ENCODE measurements at regions not wholly inside any gene's neighbourhood (a gene's known extent, or its start where the extent isn't known, plus 50 kb on each side); places are given as distances from the start of the nearest gene placed in this dataset.
A peak's percentile ranks its signal among the peaks of the same experiment; 100 is the strongest.

DNA sequence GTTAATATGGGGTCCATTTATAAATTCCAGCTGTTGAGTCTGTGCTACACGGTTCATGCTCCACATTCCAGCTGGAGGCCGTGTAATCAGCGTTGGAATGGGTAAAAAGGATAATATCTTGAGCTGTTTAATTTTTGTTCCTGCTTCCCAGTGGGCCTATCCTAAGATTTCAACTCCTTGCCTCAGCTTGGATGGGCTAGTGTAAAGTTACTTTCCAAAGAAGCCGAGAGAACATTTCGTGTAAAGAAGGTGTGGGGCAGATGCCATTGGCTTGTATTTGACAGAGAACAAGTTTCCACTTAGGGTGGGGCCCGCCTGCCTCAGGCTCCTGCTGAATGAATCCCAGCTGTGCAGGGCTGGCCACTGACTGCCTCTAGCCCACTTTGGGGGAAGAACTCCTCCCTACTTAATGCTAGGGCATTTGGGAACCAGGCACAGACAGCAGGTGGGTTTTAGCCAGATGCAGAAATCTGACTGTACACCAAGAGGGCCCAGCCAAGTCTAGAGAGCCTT is 125.9 kb upstream of the LYZL2 start:
- peak overlapping the region in 1 of 4 donors; percentile 31 for H3K27ac ChIP-seq
- H3K36me3 ChIP-seq: no peaks in the 10 kb centered on the region
- H3K4me1 ChIP-seq: no peaks in the 10 kb centered on the region
- no peaks in the 10 kb centered on the region for H3K27me3 ChIP-seq
- DNase-seq: no peak
- H3K9me3 ChIP-seq: no peaks in the 10 kb centered on the region
- TF ChIP-seq, protein P1, sequence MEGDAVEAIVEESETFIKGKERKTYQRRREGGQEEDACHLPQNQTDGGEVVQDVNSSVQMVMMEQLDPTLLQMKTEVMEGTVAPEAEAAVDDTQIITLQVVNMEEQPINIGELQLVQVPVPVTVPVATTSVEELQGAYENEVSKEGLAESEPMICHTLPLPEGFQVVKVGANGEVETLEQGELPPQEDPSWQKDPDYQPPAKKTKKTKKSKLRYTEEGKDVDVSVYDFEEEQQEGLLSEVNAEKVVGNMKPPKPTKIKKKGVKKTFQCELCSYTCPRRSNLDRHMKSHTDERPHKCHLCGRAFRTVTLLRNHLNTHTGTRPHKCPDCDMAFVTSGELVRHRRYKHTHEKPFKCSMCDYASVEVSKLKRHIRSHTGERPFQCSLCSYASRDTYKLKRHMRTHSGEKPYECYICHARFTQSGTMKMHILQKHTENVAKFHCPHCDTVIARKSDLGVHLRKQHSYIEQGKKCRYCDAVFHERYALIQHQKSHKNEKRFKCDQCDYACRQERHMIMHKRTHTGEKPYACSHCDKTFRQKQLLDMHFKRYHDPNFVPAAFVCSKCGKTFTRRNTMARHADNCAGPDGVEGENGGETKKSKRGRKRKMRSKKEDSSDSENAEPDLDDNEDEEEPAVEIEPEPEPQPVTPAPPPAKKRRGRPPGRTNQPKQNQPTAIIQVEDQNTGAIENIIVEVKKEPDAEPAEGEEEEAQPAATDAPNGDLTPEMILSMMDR (IDR thresholded peaks at IDR 0.05): no peak
- TF ChIP-seq POLR2A (IDR thresholded peaks at IDR 0.05): no peak
- no peak overlapping the region for H3K4me3 ChIP-seq

DNA sequence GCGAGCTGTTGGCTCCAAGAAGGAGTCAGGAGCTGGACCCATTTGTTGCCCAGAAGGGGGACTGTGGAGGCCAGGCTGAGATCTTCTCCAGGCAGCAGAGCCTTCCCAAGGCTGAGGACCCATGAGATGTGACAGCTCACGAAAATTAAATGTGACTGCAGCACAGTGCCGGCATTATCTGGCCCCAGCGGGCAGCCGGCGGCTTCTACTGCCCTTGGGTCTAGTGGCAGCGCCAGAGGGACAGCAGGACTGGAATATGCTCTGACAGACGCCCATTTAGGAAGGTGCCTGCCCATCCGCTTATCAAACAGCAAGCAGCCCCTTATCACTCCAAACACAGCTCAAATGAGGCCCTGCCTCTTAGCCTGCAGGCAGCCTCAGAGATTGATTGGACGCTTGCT is 122.9 kb upstream of the LYZL2 start:
- Histone ChIP-seq H3K9me3 (no peaks in the 10 kb centered on the region), H3K36me3 (no peaks in the 10 kb centered on the region), H3K27ac (peak overlapping the region in 1 of 4 donors; percentile 30), H3K4me3 (no peak overlapping the region), H3K27me3 (no peaks in the 10 kb centered on the region), H3K4me1 (no peaks in the 10 kb centered on the region)
- TF ChIP-seq, protein P1 (IDR thresholded peaks at IDR 0.05): no peak
- TF ChIP-seq POLR2A (IDR thresholded peaks at IDR 0.05): no peak
- DNase-seq: no peak

DNA sequence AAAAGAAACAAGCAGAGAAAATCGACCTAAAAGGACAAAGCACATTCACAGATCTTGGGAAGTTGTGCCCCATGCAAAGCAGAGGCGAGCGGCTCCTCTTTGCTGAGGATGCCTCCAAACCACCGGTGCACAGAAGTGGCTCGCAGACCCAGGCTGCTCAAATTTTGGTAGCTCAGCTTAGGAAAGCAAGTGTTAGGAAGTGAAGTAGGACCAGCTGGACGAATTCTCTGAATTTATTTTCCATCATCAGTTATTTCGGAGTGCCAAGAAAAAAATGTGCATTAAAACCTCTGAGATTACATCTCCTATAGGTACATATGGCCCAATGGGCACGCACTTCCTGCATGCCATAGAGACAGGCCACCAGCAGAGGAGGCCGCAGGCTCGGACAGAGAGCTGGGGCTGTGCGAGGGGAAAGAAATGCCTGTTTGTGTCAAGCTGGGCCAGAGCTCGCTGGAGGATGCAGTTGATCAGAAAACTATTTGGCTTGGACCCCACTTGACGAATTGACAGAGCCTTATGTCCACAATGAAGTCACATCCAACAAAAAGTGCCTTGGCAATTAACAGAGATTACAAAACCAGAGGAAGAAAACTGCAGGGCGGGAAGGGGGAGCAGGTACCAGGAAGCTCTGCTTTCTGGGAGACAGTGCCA is 122.3 kb upstream of the LYZL2 start:
- peak in 1 of 3 donors; percentile 53 for DNase-seq
- H3K9me3 ChIP-seq: no peaks in the 10 kb centered on the region
- H3K27me3 ChIP-seq: no peaks in the 10 kb centered on the region
- no peaks in the 10 kb centered on the region for H3K36me3 ChIP-seq
- no peak overlapping the region for H3K27ac ChIP-seq
- TF ChIP-seq POLR2A (IDR thresholded peaks at IDR 0.05): no peak
- TF ChIP-seq, protein P1 (IDR thresholded peaks at IDR 0.05): peak in 4 of 6 experiments; percentile 25 to 93 (median 64)
- H3K4me1 ChIP-seq: no peaks in the 10 kb centered on the region
- H3K4me3 ChIP-seq: no peak overlapping the region

DNA sequence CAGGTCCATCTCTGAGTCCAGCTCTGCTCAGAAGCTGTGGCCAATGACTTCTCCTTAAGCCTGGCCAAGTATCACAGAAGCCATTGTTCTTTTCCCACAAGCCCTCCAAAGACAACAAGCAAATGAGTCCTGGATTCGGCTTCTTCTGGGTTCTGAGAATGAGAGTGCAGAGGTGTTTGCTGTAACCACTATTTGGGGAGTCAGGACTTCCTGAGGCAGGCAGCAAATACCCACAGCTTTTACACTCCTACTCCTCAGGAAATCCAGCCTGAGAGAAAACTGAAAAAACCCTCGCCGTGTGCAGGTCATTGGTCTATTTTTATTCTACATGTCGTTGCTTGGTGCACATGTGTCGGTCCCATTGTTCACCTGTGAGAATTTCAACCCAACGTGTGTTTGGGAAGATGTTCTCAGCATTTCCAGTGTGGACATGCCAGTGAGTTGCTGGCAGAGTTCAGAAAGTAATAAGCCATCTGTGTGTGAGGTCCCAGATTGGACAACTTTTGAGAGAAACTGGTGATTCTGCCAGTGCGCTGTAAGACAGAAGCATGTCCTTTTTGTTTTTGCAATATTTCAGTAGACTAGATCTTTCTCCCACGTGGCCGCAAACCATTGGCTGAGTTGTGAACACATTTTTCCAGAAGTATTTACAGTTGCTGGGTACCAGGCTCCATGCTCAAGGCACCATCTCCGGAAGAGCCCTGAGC is 121.6 kb upstream of the LYZL2 start:
- Histone ChIP-seq H3K4me3 (no peak overlapping the region), H3K9me3 (no peaks in the 10 kb centered on the region), H3K27ac (no peak overlapping the region), H3K27me3 (no peaks in the 10 kb centered on the region), H3K4me1 (no peaks in the 10 kb centered on the region), H3K36me3 (no peaks in the 10 kb centered on the region)
- TF ChIP-seq, protein P1 (IDR thresholded peaks at IDR 0.05): no peak
- no peak for TF ChIP-seq POLR2A (IDR thresholded peaks at IDR 0.05)
- DNase-seq: no peak

DNA sequence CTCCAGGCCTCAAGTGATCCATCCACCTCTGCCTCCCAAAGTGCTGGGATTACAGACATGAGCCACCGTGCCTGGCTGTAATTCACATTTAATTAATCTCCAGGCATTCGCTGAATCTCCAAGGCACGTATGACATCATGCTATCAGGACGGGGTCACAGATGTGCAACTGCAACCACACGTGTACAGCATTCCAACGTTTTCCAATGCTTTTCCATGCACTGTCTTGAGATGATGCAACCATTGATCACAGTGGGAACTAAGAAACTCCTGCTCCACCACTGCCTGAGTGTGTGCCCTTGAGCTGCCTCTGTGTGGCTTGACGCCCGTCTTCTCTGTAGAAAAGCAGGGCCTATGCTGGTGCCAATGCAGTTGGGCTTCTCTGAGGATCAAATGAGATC is 119.8 kb upstream of the LYZL2 start:
- H3K36me3 ChIP-seq: no peaks in the 10 kb centered on the region
- H3K4me3 ChIP-seq: no peak overlapping the region
- no peak for DNase-seq
- no peaks in the 10 kb centered on the region for H3K4me1 ChIP-seq
- H3K27ac ChIP-seq: no peak overlapping the region
- H3K9me3 ChIP-seq: no peaks in the 10 kb centered on the region
- no peak for TF ChIP-seq POLR2A (IDR thresholded peaks at IDR 0.05)
- TF ChIP-seq, protein P1 (IDR thresholded peaks at IDR 0.05): no peak
- H3K27me3 ChIP-seq: no peaks in the 10 kb centered on the region

Data from Peyer's patch (tissue), 4 donors.